ENCODE measurements at regions not wholly inside any gene's neighbourhood (a gene's known extent, or its start where the extent isn't known, plus 50 kb on each side); places are given as distances from the start of the nearest gene placed in this dataset.

- Histone ChIP-seq H3K4me1 (ENCODE audit: control insufficient read depth, insufficient read depth, low read length) (peaks cover 5% of the 10 kb centered on the region), H3K27ac (ENCODE audit: low read length) (no peak overlapping the region), H3K9me3 (replicated peaks; ENCODE audit: control insufficient read depth, low read depth, low read length) (no peaks in the 10 kb centered on the region), H3K36me3 (ENCODE audit: control insufficient read depth, insufficient read depth, low read length) (no peaks in the 10 kb centered on the region), H3K27me3 (ENCODE audit: control insufficient read depth, insufficient read depth, low read length) (peaks cover 6% of the 10 kb centered on the region), H3K4me3 (ENCODE audit: low read length) (peak overlapping the region; percentile 72)
- DNase-seq, result no peak
- 11% methylated on average over 3 of the region's 4 CpGs for WGBS (ENCODE audit: insufficient coverage)
Measured at GRCh38 chr3:72445827-72446217, 402.4 kb downstream of the SHQ1 start.

- Histone ChIP-seq H3K4me1 (ENCODE audit: control insufficient read depth, insufficient read depth, low read length) (peaks cover 5% of the 10 kb centered on the region), H3K9me3 (replicated peaks; ENCODE audit: control insufficient read depth, low read depth, low read length) (no peaks in the 10 kb centered on the region), H3K27me3 (ENCODE audit: control insufficient read depth, insufficient read depth, low read length) (peaks cover 5% of the 10 kb centered on the region), H3K4me3 (ENCODE audit: low read length) (no peak overlapping the region), H3K36me3 (ENCODE audit: control insufficient read depth, insufficient read depth, low read length) (no peaks in the 10 kb centered on the region), H3K27ac (ENCODE audit: low read length) (no peak overlapping the region)
- DNase-seq, result no peak
- WGBS (ENCODE audit: insufficient coverage), result 43% methylated on average over 2 of the region's 7 CpGs
Measured at GRCh38 chr3:72444656-72445223, 403.5 kb downstream of the SHQ1 start.

GRCh38 chr3:72442759-72443158, 405.5 kb downstream of the SHQ1 start:
- H3K4me1 ChIP-seq (ENCODE audit: control insufficient read depth, insufficient read depth, low read length), result peaks cover 4% of the 10 kb centered on the region
- H3K4me3 ChIP-seq (ENCODE audit: low read length), result no peak overlapping the region
- H3K36me3 ChIP-seq (ENCODE audit: control insufficient read depth, insufficient read depth, low read length), result no peaks in the 10 kb centered on the region
- H3K27me3 ChIP-seq (ENCODE audit: control insufficient read depth, insufficient read depth, low read length), result no peaks in the 10 kb centered on the region
- no CpG with 5 or more reads among the region's 4 CpGs for WGBS (ENCODE audit: insufficient coverage)
- H3K9me3 ChIP-seq (replicated peaks; ENCODE audit: control insufficient read depth, low read depth, low read length), result no peaks in the 10 kb centered on the region
- no peak overlapping the region for H3K27ac ChIP-seq (ENCODE audit: low read length)
- DNase-seq, result no peak

DNA sequence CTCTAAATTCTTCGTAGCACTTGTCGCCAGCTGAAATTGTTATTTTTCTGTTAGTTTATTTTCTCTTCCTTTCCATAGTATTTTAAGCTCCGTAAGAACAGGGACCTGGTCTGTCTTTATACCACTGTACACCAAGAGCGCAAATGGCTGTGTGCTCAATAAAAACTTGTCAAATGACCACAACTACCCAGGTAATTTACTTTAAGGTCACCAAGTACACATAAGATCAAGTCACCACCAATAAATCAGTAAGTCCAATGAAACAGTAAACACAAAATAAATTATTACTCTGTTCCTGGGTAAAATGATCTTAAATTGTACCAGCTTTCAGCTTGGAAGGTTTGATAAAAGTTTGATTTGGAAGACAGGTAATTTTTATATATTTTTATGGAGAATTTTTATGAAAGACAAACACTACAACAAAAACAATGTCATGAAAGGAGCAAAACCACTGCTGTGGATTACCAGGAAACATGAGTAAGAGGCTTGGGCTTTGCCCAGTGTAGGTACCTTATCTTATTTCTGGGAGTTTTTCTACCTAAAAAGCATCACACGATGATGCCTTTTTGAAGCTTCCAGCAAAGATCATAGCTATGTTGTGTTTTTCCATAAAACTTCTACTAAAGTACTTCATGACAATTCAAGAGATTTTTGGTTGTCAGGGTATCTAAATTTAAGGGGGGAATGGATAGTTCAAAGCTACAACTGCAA, 406.8 kb downstream of the SHQ1 start:
- no peaks in the 10 kb centered on the region for H3K36me3 ChIP-seq (ENCODE audit: control insufficient read depth, insufficient read depth, low read length)
- H3K4me3 ChIP-seq (ENCODE audit: low read length), result no peak overlapping the region
- no peak for DNase-seq
- H3K27me3 ChIP-seq (ENCODE audit: control insufficient read depth, insufficient read depth, low read length), result no peaks in the 10 kb centered on the region
- H3K4me1 ChIP-seq (ENCODE audit: control insufficient read depth, insufficient read depth, low read length), result no peaks in the 10 kb centered on the region
- no peaks in the 10 kb centered on the region for H3K9me3 ChIP-seq (replicated peaks; ENCODE audit: control insufficient read depth, low read depth, low read length)
- WGBS (ENCODE audit: insufficient coverage), result no CpG with 5 or more reads among the region's 5 CpGs
- H3K27ac ChIP-seq (ENCODE audit: low read length), result no peak overlapping the region

- DNase-seq, result no peak
- Histone ChIP-seq H3K36me3 (ENCODE audit: control insufficient read depth, insufficient read depth, low read length) (no peaks in the 10 kb centered on the region), H3K27me3 (ENCODE audit: control insufficient read depth, insufficient read depth, low read length) (no peaks in the 10 kb centered on the region), H3K4me3 (ENCODE audit: low read length) (no peak overlapping the region), H3K27ac (ENCODE audit: low read length) (no peak overlapping the region), H3K9me3 (replicated peaks; ENCODE audit: control insufficient read depth, low read depth, low read length) (no peaks in the 10 kb centered on the region), H3K4me1 (ENCODE audit: control insufficient read depth, insufficient read depth, low read length) (no peaks in the 10 kb centered on the region)
- WGBS (ENCODE audit: insufficient coverage), result 92% methylated on average over 2 of the region's 4 CpGs
Measured at GRCh38 chr3:72440491-72440890, 407.8 kb downstream of the SHQ1 start.

DNA sequence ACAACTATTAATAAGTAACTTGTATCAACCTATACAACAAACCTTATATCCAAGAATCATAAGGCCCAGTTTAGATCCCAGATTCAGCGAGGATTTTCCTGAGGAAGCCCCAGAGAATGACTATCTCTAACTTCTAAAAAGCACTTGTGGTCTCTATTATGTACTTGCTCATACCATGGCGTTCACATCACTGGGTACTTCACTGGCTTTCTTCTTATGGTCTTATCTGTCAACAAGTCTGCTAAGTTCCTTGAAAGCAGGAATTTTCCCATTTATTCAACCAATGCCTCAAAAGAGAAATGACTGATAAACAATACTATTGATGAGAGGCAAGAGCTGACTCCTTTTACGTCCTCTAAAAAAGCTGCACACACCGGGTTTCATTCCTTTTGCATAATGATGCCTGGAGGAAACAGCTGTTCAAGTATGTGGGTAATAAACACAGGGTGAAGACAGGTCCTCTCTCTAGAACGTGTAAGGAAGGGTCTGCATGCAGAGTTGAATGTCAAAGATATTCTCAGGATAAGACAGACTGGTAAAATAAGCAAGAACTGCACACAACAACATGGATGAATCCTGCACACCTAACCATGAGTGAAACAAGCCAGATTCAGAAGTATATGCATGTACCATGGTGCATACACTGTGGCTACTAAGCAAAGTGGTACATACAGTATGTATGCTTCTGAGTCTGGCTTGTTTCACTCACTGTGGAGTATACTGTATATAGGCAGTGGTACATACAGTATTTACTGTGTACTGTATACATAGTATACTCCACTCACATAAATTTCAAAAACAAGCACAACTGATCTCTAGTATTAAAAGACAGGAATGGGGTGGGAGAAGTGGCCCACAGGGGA, 408.7 kb downstream of the SHQ1 start:
- no peak for DNase-seq
- Histone ChIP-seq H3K27me3 (ENCODE audit: control insufficient read depth, insufficient read depth, low read length) (no peaks in the 10 kb centered on the region), H3K36me3 (ENCODE audit: control insufficient read depth, insufficient read depth, low read length) (no peaks in the 10 kb centered on the region), H3K9me3 (replicated peaks; ENCODE audit: control insufficient read depth, low read depth, low read length) (no peaks in the 10 kb centered on the region), H3K27ac (ENCODE audit: low read length) (no peak overlapping the region), H3K4me1 (ENCODE audit: control insufficient read depth, insufficient read depth, low read length) (no peaks in the 10 kb centered on the region), H3K4me3 (ENCODE audit: low read length) (no peak overlapping the region)
- 61% methylated on average over 3 of the region's 5 CpGs for WGBS (ENCODE audit: insufficient coverage)

DNA sequence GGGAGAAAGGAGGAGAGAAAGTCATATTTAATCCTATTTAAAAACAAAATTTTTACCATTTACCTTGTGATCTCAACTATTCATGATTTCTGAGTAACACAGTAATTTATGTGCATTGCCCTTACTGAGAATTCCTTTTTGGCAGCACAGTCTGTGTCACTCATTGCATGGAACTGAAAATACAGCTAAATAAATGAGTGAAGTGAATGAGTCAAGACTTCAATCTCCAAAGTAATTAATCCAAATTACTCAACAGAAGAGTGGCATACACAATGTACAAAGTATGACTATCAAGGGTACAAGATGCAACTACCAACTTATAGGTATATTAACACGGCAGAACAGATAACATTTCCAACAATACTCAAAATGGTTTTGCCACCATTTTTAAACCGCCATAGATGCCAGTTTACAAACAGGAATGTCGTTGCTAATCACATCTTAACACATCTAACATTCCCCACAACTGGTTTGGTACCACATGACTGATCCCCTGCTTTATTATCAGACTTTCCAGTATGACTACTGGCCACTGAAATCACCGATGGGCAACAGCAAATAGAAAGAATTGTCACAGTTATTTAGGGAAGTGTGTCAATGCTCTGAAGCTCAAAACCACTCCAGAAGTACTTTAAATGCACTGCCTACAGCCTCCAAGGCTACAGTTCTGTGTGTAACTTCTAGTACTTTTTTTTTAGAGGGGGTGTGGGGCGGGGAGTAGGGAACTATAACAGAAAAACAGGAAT, 410.4 kb downstream of the SHQ1 start:
- no peaks in the 10 kb centered on the region for H3K9me3 ChIP-seq (replicated peaks; ENCODE audit: control insufficient read depth, low read depth, low read length)
- H3K36me3 ChIP-seq (ENCODE audit: control insufficient read depth, insufficient read depth, low read length), result no peaks in the 10 kb centered on the region
- no peak for DNase-seq
- H3K4me3 ChIP-seq (ENCODE audit: low read length), result no peak overlapping the region
- WGBS (ENCODE audit: insufficient coverage), result 90% methylated on average over 3 of the region's 5 CpGs
- H3K27me3 ChIP-seq (ENCODE audit: control insufficient read depth, insufficient read depth, low read length), result no peaks in the 10 kb centered on the region
- no peaks in the 10 kb centered on the region for H3K4me1 ChIP-seq (ENCODE audit: control insufficient read depth, insufficient read depth, low read length)
- no peak overlapping the region for H3K27ac ChIP-seq (ENCODE audit: low read length)

GRCh38 chr3:72436863-72437592, 411.2 kb downstream of the SHQ1 start:
- no CpG with 5 or more reads among the region's 7 CpGs for WGBS (ENCODE audit: insufficient coverage)
- Histone ChIP-seq H3K36me3 (ENCODE audit: control insufficient read depth, insufficient read depth, low read length) (no peaks in the 10 kb centered on the region), H3K27ac (ENCODE audit: low read length) (no peak overlapping the region), H3K4me1 (ENCODE audit: control insufficient read depth, insufficient read depth, low read length) (no peaks in the 10 kb centered on the region), H3K4me3 (ENCODE audit: low read length) (no peak overlapping the region), H3K9me3 (replicated peaks; ENCODE audit: control insufficient read depth, low read depth, low read length) (no peaks in the 10 kb centered on the region), H3K27me3 (ENCODE audit: control insufficient read depth, insufficient read depth, low read length) (no peaks in the 10 kb centered on the region)
- DNase-seq, result no peak

DNA sequence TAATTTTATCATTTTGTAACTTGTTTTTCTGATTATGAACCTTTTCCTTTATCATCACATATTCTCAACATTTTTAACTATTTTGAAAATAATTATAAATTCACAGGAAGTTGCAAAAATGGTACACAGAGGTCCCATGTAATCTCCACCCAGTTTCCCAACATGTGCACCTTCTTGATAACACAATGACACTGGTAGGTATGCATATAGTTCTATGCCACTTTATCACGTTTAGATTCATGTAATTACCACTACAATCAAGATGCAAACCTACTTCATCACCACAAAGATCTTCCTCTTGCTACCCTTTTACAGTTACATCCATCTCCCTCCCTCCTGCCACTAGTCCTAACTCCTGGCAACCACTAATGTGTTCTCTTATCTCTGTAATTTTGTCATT, 413.9 kb downstream of the SHQ1 start:
- H3K27ac ChIP-seq (ENCODE audit: low read length), result no peak overlapping the region
- no peaks in the 10 kb centered on the region for H3K4me1 ChIP-seq (ENCODE audit: control insufficient read depth, insufficient read depth, low read length)
- WGBS (ENCODE audit: insufficient coverage), result 88% methylated on average over 1 of the region's 1 CpG
- H3K27me3 ChIP-seq (ENCODE audit: control insufficient read depth, insufficient read depth, low read length), result no peaks in the 10 kb centered on the region
- no peak for DNase-seq
- no peaks in the 10 kb centered on the region for H3K36me3 ChIP-seq (ENCODE audit: control insufficient read depth, insufficient read depth, low read length)
- no peaks in the 10 kb centered on the region for H3K9me3 ChIP-seq (replicated peaks; ENCODE audit: control insufficient read depth, low read depth, low read length)
- no peak overlapping the region for H3K4me3 ChIP-seq (ENCODE audit: low read length)

All from muscle of leg (tissue), 3 donors.